KMS-11 (cell line): ENCODE measurements at regions not wholly inside any gene's neighbourhood (a gene's known extent, or its start where the extent isn't known, plus 50 kb on each side); places are given as distances from the start of the nearest gene placed in this dataset.

Experiments used
- H2AFZ ChIP-seq: fragments of 200-600 bp; sonication (generic); 2 replicates; pipeline ENCODE4 v1.6.1; 2016; ENCODE audit warnings: antibody characterized with exemption, mixed run types, low read depth
- H3K27ac ChIP-seq: fragments of 200-600 bp; sonication (generic); 2 replicates; pipeline ENCODE4 v1.6.1; 2016; ENCODE audit warnings: mild to moderate bottlenecking, mixed run types
- H3K27me3 ChIP-seq: fragments of 200-600 bp; sonication (generic); 2 replicates; pipeline ENCODE4 v1.6.1; 2017; ENCODE audit warnings: mild to moderate bottlenecking, low read depth, mixed run types, moderate library complexity; ENCODE audit not compliant: insufficient read depth
- H3K36me3 ChIP-seq: fragments of 200-600 bp; sonication (generic); 2 replicates; pipeline ENCODE4 v1.6.1; 2017; ENCODE audit warnings: mild to moderate bottlenecking, mixed run types; ENCODE audit not compliant: insufficient read depth
- H3K4me1 ChIP-seq: fragments of 200-600 bp; sonication (generic); 2 replicates; pipeline ENCODE4 v1.6.1; 2016; ENCODE audit warnings: mild to moderate bottlenecking, low read depth, mixed run types; ENCODE audit not compliant: poor library complexity, severe bottlenecking
- H3K4me2 ChIP-seq: fragments of 200-600 bp; sonication (generic); 2 replicates; pipeline ENCODE4 v1.7.0; 2016; ENCODE audit warnings: mild to moderate bottlenecking, mixed run types
- H3K4me3 ChIP-seq: fragments of 200-600 bp; sonication (generic); IDR thresholded peaks from 2 replicates; pipeline ENCODE4 v1.6.1; 2017; ENCODE audit warnings: low read depth, low read length, mixed read lengths; ENCODE audit not compliant: insufficient read depth
- H3K79me2 ChIP-seq: fragments of 200-600 bp; sonication (generic); 2 replicates; pipeline ENCODE4 v1.6.1; 2016; ENCODE audit warnings: low read depth, mixed run types; ENCODE audit not compliant: insufficient read depth
- H3K9ac ChIP-seq: fragments of 200-600 bp; sonication (generic); 2 replicates; pipeline ENCODE4 v1.6.1; 2016; ENCODE audit warnings: mild to moderate bottlenecking, mixed run types
- H4K20me1 ChIP-seq: fragments of 200-600 bp; sonication (generic); 2 replicates; pipeline ENCODE4 v1.6.1; 2016; ENCODE audit warnings: mild to moderate bottlenecking, mixed run types; ENCODE audit not compliant: insufficient read depth
- CTCF ChIP-seq: fragments of 200-600 bp; sonication (generic); conservative IDR thresholded peaks from 2 replicates; pipeline ENCODE4 v1.6.1; 2017; ENCODE audit warnings: low read depth, mild to moderate bottlenecking, antibody characterized with exemption, low read length, moderate library complexity, mixed read lengths

GRCh38 chr1:2962541-2962940, 58.7 kb upstream of the ACTRT2 start:
- no peak overlapping the region for H3K27ac ChIP-seq
- no peak overlapping the region for H3K4me3 ChIP-seq
- TF ChIP-seq CTCF, result no peak
- H3K9ac ChIP-seq, result no peak overlapping the region
- H4K20me1 ChIP-seq, result no peaks in the 10 kb centered on the region
- H3K27me3 ChIP-seq, result peaks cover 19% of the 10 kb centered on the region; the same call in 1 of the 2 replicates
- no peaks in the 10 kb centered on the region for H3K4me1 ChIP-seq
- H3K4me2 ChIP-seq, result no peak overlapping the region
- no peak overlapping the region for H2AFZ ChIP-seq
- no peaks in the 10 kb centered on the region for H3K79me2 ChIP-seq
- H3K36me3 ChIP-seq, result no peaks in the 10 kb centered on the region

- no peak for TF ChIP-seq CTCF
- Histone ChIP-seq H3K27me3 (peaks cover 23% of the 10 kb centered on the region; the same call in 1 of the 2 replicates), H3K9ac (no peak overlapping the region)
Observed at GRCh38 chr1:2962946-2963345, 58.3 kb upstream of the ACTRT2 start.

GRCh38 chr1:2965676-2966075, 55.6 kb upstream of the ACTRT2 start:
- no peaks in the 10 kb centered on the region for H3K4me1 ChIP-seq
- H3K36me3 ChIP-seq, result no peaks in the 10 kb centered on the region
- peaks cover 36% of the 10 kb centered on the region; the same call in 1 of the 2 replicates for H3K27me3 ChIP-seq
- no peak overlapping the region for H2AFZ ChIP-seq
- no peaks in the 10 kb centered on the region for H3K79me2 ChIP-seq
- no peak overlapping the region for H3K27ac ChIP-seq
- H3K4me3 ChIP-seq, result no peak overlapping the region
- no peaks in the 10 kb centered on the region for H4K20me1 ChIP-seq
- H3K9ac ChIP-seq, result no peak overlapping the region
- H3K4me2 ChIP-seq, result no peak overlapping the region
- no peak for TF ChIP-seq CTCF

More at GRCh38 chr1:2962946-2963345, 58.3 kb upstream of the ACTRT2 start:
- Histone ChIP-seq H3K27ac (no peak overlapping the region), H3K4me2 (no peak overlapping the region), H3K79me2 (no peaks in the 10 kb centered on the region), H3K4me1 (no peaks in the 10 kb centered on the region), H3K36me3 (no peaks in the 10 kb centered on the region), H4K20me1 (no peaks in the 10 kb centered on the region), H3K4me3 (no peak overlapping the region), H2AFZ (no peak overlapping the region)

GRCh38 chr1:2966449-2967328, 54.6 kb upstream of the ACTRT2 start:
- Histone ChIP-seq H3K79me2 (no peaks in the 10 kb centered on the region), H3K27ac (no peak overlapping the region), H3K4me1 (no peaks in the 10 kb centered on the region), H2AFZ (no peak overlapping the region), H3K4me3 (no peak overlapping the region), H3K9ac (no peak overlapping the region), H3K4me2 (no peak overlapping the region), H4K20me1 (no peaks in the 10 kb centered on the region), H3K27me3 (peaks cover 33% of the 10 kb centered on the region; the same call in 1 of the 2 replicates), H3K36me3 (no peaks in the 10 kb centered on the region)
- TF ChIP-seq CTCF, result no peak
